HCT116 (cell line): ENCODE measurements at regions not wholly inside any gene's neighbourhood (a gene's known extent, or its start where the extent isn't known, plus 50 kb on each side); places are given as distances from the start of the nearest gene placed in this dataset.

Source experiments
- CEBPB ChIP-seq: IDR thresholded peaks from 2 replicates; pipeline ENCODE4 v1.6.1; 2012; ENCODE audit warnings: low read depth
- CTCF ChIP-seq, 3 experiments: fragments of 200-600 bp in 1 of 3; sonication (generic) in 1 of 3; IDR thresholded peaks in 2 of 3; conservative IDR thresholded peaks in 1 of 3; 2 replicates each; pipeline ENCODE4 v1.5.1; 2012 to 2017; ENCODE audit warnings: low read depth in 2 of 3, low read length in 2 of 3, antibody characterized with exemption in 1 of 3, borderline replicate concordance in 1 of 3, control low read depth in 1 of 3, mild to moderate bottlenecking in 1 of 3, mixed read lengths in 1 of 3, mixed run types in 1 of 3, moderate library complexity in 1 of 3; ENCODE audit not compliant: insufficient read depth in 1 of 3
- EZH2 ChIP-seq: fragments of 200-600 bp; sonication (generic); IDR thresholded peaks from 2 replicates; pipeline ENCODE4 v1.6.1; 2017; ENCODE audit warnings: antibody characterized with exemption, mixed run types
- EZH2phosphoT487 ChIP-seq: fragments of 200-600 bp; IDR thresholded peaks from 2 replicates; pipeline ENCODE4 v1.6.1; 2018; ENCODE audit warnings: antibody characterized with exemption, borderline replicate concordance
- POLR2A ChIP-seq: IDR thresholded peaks from 2 replicates; pipeline ENCODE4 v1.7.0; 2011; ENCODE audit warnings: borderline replicate concordance; ENCODE audit not compliant: insufficient read depth, insufficient read length; ENCODE audit errors: extremely low read depth
- POLR2AphosphoS5 ChIP-seq: IDR thresholded peaks from 2 replicates; pipeline ENCODE4 v1.6.1; 2011; ENCODE audit warnings: mild to moderate bottlenecking, low read depth, low read length, moderate library complexity
- RAD21 ChIP-seq: IDR thresholded peaks from 2 replicates; pipeline ENCODE4 v1.6.1; 2012; ENCODE audit warnings: low read depth, mild to moderate bottlenecking

GRCh38 chr6:67633058-67633457 is 1002.0 kb upstream of the ADGRB3 start:
- TF ChIP-seq EZH2 (no peak), RAD21 (no peak), POLR2AphosphoS5 (no peak), EZH2phosphoT487 (no peak), POLR2A (no peak), CEBPB (no peak), CTCF (IDR thresholded peaks at IDR 0.05 in 2 of 3, conservative IDR thresholded peaks at IDR 0.05 in 1 of 3; ENCODE audit: borderline replicate concordance in 1 of 3, insufficient read depth in 1 of 3, low read depth in 2 of 3, low read length in 2 of 3) (no peak)
